ENCODE measurements at regions not wholly inside any gene's neighbourhood (a gene's known extent, or its start where the extent isn't known, plus 50 kb on each side); places are given as distances from the start of the nearest gene placed in this dataset.
"Not testable (repeated sequence)": the region's sequence is repeated elsewhere in the genome, so short reads cannot be mapped to it uniquely, and the experiment has no call there.

DNA sequence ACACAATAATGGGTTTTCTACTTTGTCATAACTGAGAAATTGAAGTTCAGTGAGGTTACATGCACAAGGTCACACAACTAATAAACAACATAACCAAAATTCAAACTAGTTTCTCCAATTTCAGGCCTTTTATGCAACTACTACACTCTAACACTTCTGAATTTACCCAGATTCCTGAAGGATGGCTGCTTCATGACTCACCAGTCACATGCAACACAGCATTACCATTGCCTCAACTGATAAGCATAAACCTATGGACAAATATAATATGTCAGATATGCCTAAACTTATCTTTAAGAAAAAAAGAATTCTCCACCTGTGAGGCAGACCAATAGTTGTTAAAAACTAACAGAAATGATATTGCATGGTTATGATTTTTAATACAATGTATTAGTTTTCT lies 586.5 kb upstream of the SLC8A1 start:
- no peak for DNase-seq (ENCODE audit: low spot score)
- TF ChIP-seq, protein P1, sequence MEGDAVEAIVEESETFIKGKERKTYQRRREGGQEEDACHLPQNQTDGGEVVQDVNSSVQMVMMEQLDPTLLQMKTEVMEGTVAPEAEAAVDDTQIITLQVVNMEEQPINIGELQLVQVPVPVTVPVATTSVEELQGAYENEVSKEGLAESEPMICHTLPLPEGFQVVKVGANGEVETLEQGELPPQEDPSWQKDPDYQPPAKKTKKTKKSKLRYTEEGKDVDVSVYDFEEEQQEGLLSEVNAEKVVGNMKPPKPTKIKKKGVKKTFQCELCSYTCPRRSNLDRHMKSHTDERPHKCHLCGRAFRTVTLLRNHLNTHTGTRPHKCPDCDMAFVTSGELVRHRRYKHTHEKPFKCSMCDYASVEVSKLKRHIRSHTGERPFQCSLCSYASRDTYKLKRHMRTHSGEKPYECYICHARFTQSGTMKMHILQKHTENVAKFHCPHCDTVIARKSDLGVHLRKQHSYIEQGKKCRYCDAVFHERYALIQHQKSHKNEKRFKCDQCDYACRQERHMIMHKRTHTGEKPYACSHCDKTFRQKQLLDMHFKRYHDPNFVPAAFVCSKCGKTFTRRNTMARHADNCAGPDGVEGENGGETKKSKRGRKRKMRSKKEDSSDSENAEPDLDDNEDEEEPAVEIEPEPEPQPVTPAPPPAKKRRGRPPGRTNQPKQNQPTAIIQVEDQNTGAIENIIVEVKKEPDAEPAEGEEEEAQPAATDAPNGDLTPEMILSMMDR (IDR thresholded peaks at IDR 0.05; ENCODE audit: extremely low read depth, missing control alignments) = no peak

DNA sequence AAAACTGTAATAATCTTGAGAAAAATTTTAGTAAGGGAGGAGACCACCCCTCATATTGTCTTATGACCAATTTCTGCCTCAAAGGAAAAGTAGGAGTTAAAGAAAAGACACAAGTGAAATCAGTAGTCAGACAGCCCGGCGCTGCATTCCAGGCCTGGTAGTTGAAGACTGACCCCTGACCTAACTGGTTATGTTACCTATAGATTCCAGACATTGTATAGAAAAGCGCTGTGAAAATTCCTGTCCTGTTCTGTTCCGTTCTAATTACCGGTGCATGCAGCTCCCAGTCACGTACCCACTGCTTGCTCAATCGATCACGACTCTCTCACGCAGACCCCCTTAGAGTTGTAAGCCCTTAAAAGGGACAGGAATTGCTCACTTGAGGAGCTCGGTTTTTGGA lies 587.9 kb upstream of the SLC8A1 start:
- not testable (repeated sequence) for DNase-seq (ENCODE audit: low spot score)

DNA sequence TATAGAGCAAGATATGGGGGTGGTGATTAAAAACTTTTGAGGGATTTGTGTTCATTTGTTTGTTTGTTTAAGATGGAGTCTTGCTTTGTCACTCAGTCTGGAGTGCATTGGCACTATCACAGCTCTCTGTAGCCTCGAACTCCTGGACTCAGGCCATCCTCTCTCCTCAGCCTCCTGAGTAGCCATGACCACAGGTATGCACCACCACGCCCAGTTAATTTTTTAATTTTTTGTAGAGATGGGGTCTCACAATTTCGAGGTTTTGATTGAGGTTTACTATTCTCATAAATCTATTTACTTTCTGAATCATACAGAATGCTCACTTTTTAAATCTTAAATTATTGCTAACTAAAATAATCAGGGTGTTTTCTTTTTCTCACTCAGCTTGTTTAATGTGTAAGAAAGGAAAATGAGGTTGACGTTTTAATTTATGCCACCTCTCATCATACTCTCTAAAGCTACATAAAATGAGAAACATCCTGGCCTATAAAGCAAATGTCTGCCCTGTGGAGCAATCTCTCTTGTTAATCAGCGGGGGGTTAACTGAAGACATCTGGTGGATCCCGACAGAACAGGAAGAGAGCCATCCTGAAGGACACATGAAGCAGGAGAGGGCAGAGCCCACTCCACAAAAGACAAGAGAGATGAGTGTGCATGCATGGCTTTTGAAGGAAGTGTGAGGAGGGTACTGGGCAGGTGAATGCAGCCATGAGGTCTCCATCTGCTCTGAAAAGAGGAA lies 589.1 kb upstream of the SLC8A1 start:
- TF ChIP-seq, protein P1 (IDR thresholded peaks at IDR 0.05; ENCODE audit: extremely low read depth, missing control alignments) = no peak
- no peak for DNase-seq (ENCODE audit: low spot score)

DNA sequence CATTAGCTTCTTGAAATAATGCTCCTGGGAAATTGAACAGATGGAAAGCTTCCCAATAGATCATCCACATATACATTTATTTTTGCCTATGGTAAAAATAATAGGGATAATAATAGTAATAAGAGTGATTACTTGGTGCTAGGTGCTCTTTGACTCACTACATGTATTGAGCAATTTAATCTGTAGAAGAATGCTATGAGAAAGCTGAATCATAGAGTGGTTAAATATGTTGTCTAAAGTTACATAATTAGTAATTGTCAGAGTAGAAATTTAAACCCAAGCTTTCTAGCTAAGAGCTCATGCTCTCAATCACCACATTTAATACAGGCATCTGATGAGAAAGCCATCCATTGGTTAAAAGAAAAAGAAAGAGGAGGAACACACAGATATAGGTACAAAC lies 590.5 kb upstream of the SLC8A1 start:
- TF ChIP-seq, protein P1 (IDR thresholded peaks at IDR 0.05; ENCODE audit: extremely low read depth, missing control alignments) = no peak
- DNase-seq (ENCODE audit: low spot score) = no peak

DNA sequence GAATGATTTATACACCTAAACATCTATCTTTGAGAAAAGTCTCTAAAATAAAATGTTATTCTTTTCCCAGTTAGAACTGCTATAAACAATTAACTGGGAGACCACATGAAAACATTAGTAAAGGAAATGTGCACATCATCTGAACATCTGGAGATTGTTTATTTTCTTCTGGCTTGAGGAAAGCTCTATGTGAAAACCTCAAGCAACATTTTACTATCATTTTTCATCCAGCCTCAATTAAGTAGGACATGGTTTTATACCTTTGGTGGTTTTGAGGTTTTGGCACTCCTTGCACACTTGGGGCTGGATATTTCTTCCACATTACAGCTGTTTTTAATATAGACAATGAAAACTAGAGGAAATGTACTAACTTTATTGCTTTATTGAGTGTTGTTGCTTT lies 609.5 kb upstream of the SLC8A1 start:
- DNase-seq (ENCODE audit: low spot score) = no peak
- TF ChIP-seq, protein P1 (IDR thresholded peaks at IDR 0.05; ENCODE audit: extremely low read depth, missing control alignments) = no peak

DNA sequence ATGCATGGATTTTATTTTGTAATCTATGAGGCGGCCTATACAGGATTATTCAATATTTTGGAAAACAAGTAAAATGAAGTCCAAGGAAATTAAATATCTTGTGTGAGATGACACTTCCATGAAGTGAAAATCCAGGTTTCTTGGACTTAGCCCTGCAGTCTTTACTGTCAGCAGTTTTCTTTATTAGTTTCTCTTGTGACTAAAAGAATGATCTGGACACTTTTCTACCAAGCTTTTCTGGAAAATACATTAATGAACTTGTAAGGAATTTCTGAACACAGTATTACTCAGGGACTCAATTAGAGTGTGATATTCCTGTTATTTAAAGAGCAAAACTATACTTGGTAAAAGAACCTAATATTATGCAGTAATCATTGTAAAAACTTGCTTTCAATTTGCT lies 610.4 kb upstream of the SLC8A1 start:
- DNase-seq (ENCODE audit: low spot score) = no peak
- TF ChIP-seq, protein P1 (IDR thresholded peaks at IDR 0.05; ENCODE audit: extremely low read depth, missing control alignments) = no peak

DNA sequence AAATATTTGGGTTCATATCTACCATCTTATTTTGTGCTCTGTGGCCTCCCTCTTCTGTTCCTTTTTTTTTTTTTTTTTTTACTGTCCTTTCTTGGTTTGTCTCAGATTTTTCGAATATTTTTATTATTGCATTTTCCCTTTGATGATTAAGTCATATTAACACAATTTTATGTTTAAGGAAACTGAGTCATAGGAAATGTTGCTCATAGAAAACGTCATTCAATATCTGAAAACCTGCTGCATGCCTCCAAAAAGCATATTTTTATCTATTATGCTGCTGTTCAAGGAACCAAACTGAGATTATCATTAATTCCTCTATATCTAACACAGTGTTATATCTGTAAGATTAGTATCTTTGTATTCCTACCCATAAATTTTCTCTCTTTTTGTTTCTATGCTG lies 614.3 kb upstream of the SLC8A1 start:
- DNase-seq (ENCODE audit: low spot score) = no peak
- TF ChIP-seq, protein P1 (IDR thresholded peaks at IDR 0.05; ENCODE audit: extremely low read depth, missing control alignments) = no peak

DNA sequence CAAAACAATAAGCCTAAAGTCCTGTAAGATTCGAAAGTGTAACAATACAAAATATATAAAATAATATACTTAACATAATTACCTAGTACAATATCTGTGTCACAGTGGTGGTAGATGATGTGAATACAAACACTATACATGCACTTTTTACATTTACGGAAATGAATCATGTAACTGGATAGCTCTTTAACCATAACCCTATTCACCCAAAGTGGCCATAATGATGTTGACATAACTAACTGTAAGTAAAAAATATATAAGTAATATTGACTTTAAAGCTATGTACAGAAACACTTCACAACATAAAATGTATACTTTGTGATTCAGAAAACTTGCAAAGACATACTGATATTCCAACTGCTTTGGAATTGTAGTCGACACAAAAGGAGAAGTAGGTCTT lies 616.9 kb upstream of the SLC8A1 start:
- TF ChIP-seq, protein P1 (IDR thresholded peaks at IDR 0.05; ENCODE audit: extremely low read depth, missing control alignments) = no peak

More for the DNA sequence above, 616.9 kb upstream of the SLC8A1 start:
- no peak for DNase-seq (ENCODE audit: low spot score)

All from GM20000 (cell line).